ENCODE measurements at regions not wholly inside any gene's neighbourhood (a gene's known extent, or its start where the extent isn't known, plus 50 kb on each side); places are given as distances from the start of the nearest gene placed in this dataset.

GRCh38 chr5:25005431-25005830 lies 360.7 kb upstream of the CDH10 start:
- no peak for TF ChIP-seq CTCF (IDR thresholded peaks at IDR 0.05; ENCODE audit: insufficient read depth, low read length, poor library complexity, severe bottlenecking)
- no peak for TF ChIP-seq EZH2phosphoT487 (conservative IDR thresholded peaks at IDR 0.05; ENCODE audit: low read length)

Measured in SU-DHL-6 (cell line).